Breast epithelium (tissue), 3 donors: ENCODE measurements at regions not wholly inside any gene's neighbourhood (a gene's known extent, or its start where the extent isn't known, plus 50 kb on each side); places are given as distances from the start of the nearest gene placed in this dataset.

Experiments used
- CTCF ChIP-seq, 3 donors: fragments of 450-650 bp; IDR thresholded peaks; one replicate each; pipeline ENCODE4 v1.5.1; 2016 to 2017; ENCODE audit warnings: antibody characterized with exemption in 3 of 3, mild to moderate bottlenecking in 3 of 3, moderate library complexity in 3 of 3
- POLR2A ChIP-seq: fragments of 450-650 bp; IDR thresholded peaks from one replicate; pipeline ENCODE4 v1.6.1; 2016; ENCODE audit warnings: antibody characterized with exemption, mild to moderate bottlenecking, moderate library complexity
- POLR2AphosphoS5 ChIP-seq, 3 donors: sonication (generic); formaldehyde crosslinking; IDR thresholded peaks; one replicate each; pipeline ENCODE4 v1.6.1; 2017; ENCODE audit warnings: antibody characterized with exemption in 3 of 3

GRCh38 chr13:78258304-78258703 is 339.7 kb upstream of the EDNRB start:
- no peak for TF ChIP-seq CTCF (IDR thresholded peaks at IDR 0.05)
- no peak for TF ChIP-seq POLR2A
- TF ChIP-seq POLR2AphosphoS5 (IDR thresholded peaks at IDR 0.05): no peak
